Body of pancreas (tissue), 4 donors: ENCODE measurements at regions not wholly inside any gene's neighbourhood (a gene's known extent, or its start where the extent isn't known, plus 50 kb on each side); places are given as distances from the start of the nearest gene placed in this dataset.

ENCODE experiments used
- ATAC-seq: fragments of 150-250 bp; one replicate; pipeline ENCODE4 v1.9.1; 2016
- DNase-seq, 4 donors: peaks; one replicate each; pipeline ENCODE4 v3.0.0-alpha.2; 2019
- H3K27ac ChIP-seq, 4 donors: fragments of 200-600 bp; sonication (generic); 1 replicate in 3 of 4; 2 replicates in 1 of 4; pipeline versions ENCODE4 v1.5.1 to v1.6.1; 2016 to 2019; ENCODE audit warnings: mild to moderate bottlenecking in 1 of 4, mixed read lengths in 1 of 4, moderate library complexity in 1 of 4
- H3K27me3 ChIP-seq, 2 donors: fragments of 200-600 bp; sonication (generic); one replicate each; pipeline ENCODE4 v1.6.0; 2016; ENCODE audit warnings: mild to moderate bottlenecking in 1 of 2
- H3K36me3 ChIP-seq, 2 donors: fragments of 200-600 bp; sonication (generic); replicated peaks in 1 of 2; 2 replicates each; pipeline ENCODE4 v1.5.1; 2016; ENCODE audit warnings: low read depth in 2 of 2; ENCODE audit not compliant: insufficient read depth in 1 of 2
- H3K4me1 ChIP-seq: fragments of 200-600 bp; sonication (generic); one replicate; pipeline ENCODE4 v1.6.0; 2016
- H3K4me3 ChIP-seq, 2 donors: fragments of 200-600 bp; sonication (generic); 1 replicate in 1 of 2; 2 replicates in 1 of 2; pipeline ENCODE4 v1.5.1; 2016 to 2019
- H3K9me3 ChIP-seq, 3 donors: fragments of 200-600 bp; sonication (generic); 1 replicate in 2 of 3; 2 replicates in 1 of 3; pipeline ENCODE4 v1.5.1; 2016
- CTCF ChIP-seq, 7 experiments: fragments of 450-650 bp in 4 of 7; fragments of 200-600 bp in 3 of 7; sonication (generic) in 3 of 7; IDR thresholded peaks; one replicate each; pipeline ENCODE4 v1.5.1; 2016 to 2019; ENCODE audit warnings: antibody characterized with exemption in 7 of 7
- POLR2A ChIP-seq, 3 donors: fragments of 450-650 bp; IDR thresholded peaks; one replicate each; pipeline ENCODE4 v1.6.1; 2016; ENCODE audit warnings: antibody characterized with exemption in 3 of 3, mild to moderate bottlenecking in 2 of 3
- WGBS, 2 donors: methylation state at CpG; one replicate each; pipeline ENCODE4 v1.1.5; 2017; 5-methylcytosine and 5-hydroxymethylcytosine counted together
- intact Hi-C: fragments of 100-400 bp; cut with DNase I; formaldehyde crosslinking; loops from one replicate; pipeline ENCODE4 v1.15.1; 2023

GRCh38 chr16:62978451-62978850, 942.2 kb upstream of the CDH8 start:
- Histone ChIP-seq H3K4me1 (no peaks in the 10 kb centered on the region), H3K9me3 (no peaks in the 10 kb centered on the region), H3K4me3 (no peak overlapping the region), H3K27ac (no peak overlapping the region), H3K36me3 (no peaks in the 10 kb centered on the region), H3K27me3 (no peaks in the 10 kb centered on the region)
- TF ChIP-seq POLR2A (IDR thresholded peaks at IDR 0.05) (no peak), CTCF (IDR thresholded peaks at IDR 0.05) (no peak)
- intact Hi-C loops, result no loop called here
- DNase-seq (no peak), ATAC-seq (no peak)

- Histone ChIP-seq H3K9me3 (no peaks in the 10 kb centered on the region), H3K4me1 (no peaks in the 10 kb centered on the region), H3K36me3 (no peaks in the 10 kb centered on the region), H3K27me3 (no peaks in the 10 kb centered on the region), H3K27ac (no peak overlapping the region), H3K4me3 (no peak overlapping the region)
- no peak for ATAC-seq
- TF ChIP-seq POLR2A (IDR thresholded peaks at IDR 0.05) (no peak), CTCF (IDR thresholded peaks at IDR 0.05) (no peak)
- DNase-seq, result no peak
- intact Hi-C loops, result no loop called here
- 67 to 89% methylated on average over 1 of the region's 1 CpG for WGBS, 2 donors
These were observed 941.6 kb upstream of the CDH8 start for GRCh38 chr16:62977876-62978275.

- Histone ChIP-seq H3K27me3 (no peaks in the 10 kb centered on the region), H3K4me1 (no peaks in the 10 kb centered on the region), H3K27ac (no peak overlapping the region), H3K4me3 (no peak overlapping the region), H3K9me3 (no peaks in the 10 kb centered on the region), H3K36me3 (no peaks in the 10 kb centered on the region)
- ATAC-seq, result no peak
- 85 to 86% methylated on average over 1 of the region's 1 CpG for WGBS, 2 donors
- intact Hi-C loops, result no loop called here
- no peak for DNase-seq
- no peak for TF ChIP-seq POLR2A (IDR thresholded peaks at IDR 0.05)
- TF ChIP-seq CTCF (IDR thresholded peaks at IDR 0.05), result no peak
These were observed 938.2 kb upstream of the CDH8 start for GRCh38 chr16:62974424-62974823.

GRCh38 chr16:62970851-62971250, 934.6 kb upstream of the CDH8 start:
- no peak for ATAC-seq
- no peaks in the 10 kb centered on the region for H3K27me3 ChIP-seq
- intact Hi-C loops, result no loop called here
- no peaks in the 10 kb centered on the region for H3K36me3 ChIP-seq
- H3K9me3 ChIP-seq, result no peaks in the 10 kb centered on the region
- no peaks in the 10 kb centered on the region for H3K4me1 ChIP-seq
- H3K27ac ChIP-seq, result no peak overlapping the region
- no peak for TF ChIP-seq POLR2A (IDR thresholded peaks at IDR 0.05)
- no peak for TF ChIP-seq CTCF (IDR thresholded peaks at IDR 0.05)
- H3K4me3 ChIP-seq, result no peak overlapping the region
- DNase-seq, result no peak

GRCh38 chr16:62969711-62970318, 933.6 kb upstream of the CDH8 start:
- DNase-seq (no peak), ATAC-seq (no peak)
- no peaks in the 10 kb centered on the region for H3K36me3 ChIP-seq
- intact Hi-C loops, result no loop called here
- TF ChIP-seq CTCF (IDR thresholded peaks at IDR 0.05), result no peak
- H3K4me1 ChIP-seq, result no peaks in the 10 kb centered on the region
- H3K27ac ChIP-seq, result no peak overlapping the region
- H3K27me3 ChIP-seq, result no peaks in the 10 kb centered on the region
- no peak overlapping the region for H3K4me3 ChIP-seq
- H3K9me3 ChIP-seq, result no peaks in the 10 kb centered on the region
